ENCODE measurements at regions not wholly inside any gene's neighbourhood (a gene's known extent, or its start where the extent isn't known, plus 50 kb on each side); places are given as distances from the start of the nearest gene placed in this dataset.

GRCh38 chr6:131391116-131391515, 181.9 kb upstream of the ARG1 start:
- H3K36me3 ChIP-seq (ENCODE audit: insufficient read depth, low read length), result no peaks in the 10 kb centered on the region
- no peaks in the 10 kb centered on the region for H4K20me1 ChIP-seq (ENCODE audit: insufficient read depth, low read length)
- H3K9me2 ChIP-seq (ENCODE audit: low read depth, low read length), result no peaks in the 10 kb centered on the region
- H3K4me3 ChIP-seq (ENCODE audit: low read depth, low read length, poor library complexity, severe bottlenecking), result no peak overlapping the region
- H3K4me2 ChIP-seq (ENCODE audit: low read length), result no peak overlapping the region
- H3K27me3 ChIP-seq (ENCODE audit: insufficient read depth, low read length), result no peaks in the 10 kb centered on the region
- H2AFZ ChIP-seq (ENCODE audit: low read length), result no peak overlapping the region
- no peak overlapping the region for H3K9ac ChIP-seq (ENCODE audit: low read length)
- no peak overlapping the region for H3K27ac ChIP-seq (ENCODE audit: low read depth, low read length, poor library complexity, severe bottlenecking)
- H3K9me3 ChIP-seq (ENCODE audit: low read length), result no peaks in the 10 kb centered on the region
- TF ChIP-seq EZH2 (IDR thresholded peaks at IDR 0.05; ENCODE audit: borderline replicate concordance, low read length), result no peak
- no peaks in the 10 kb centered on the region for H3K4me1 ChIP-seq (ENCODE audit: insufficient read depth, low read length, severe bottlenecking)
- H3F3A ChIP-seq (ENCODE audit: insufficient read depth, low read length), result no peaks in the 10 kb centered on the region
- no peaks in the 10 kb centered on the region for H3K79me2 ChIP-seq (ENCODE audit: insufficient read depth, low read length)

GRCh38 chr6:131393433-131393832, 179.6 kb upstream of the ARG1 start:
- Histone ChIP-seq H2AFZ (ENCODE audit: low read length) (no peak overlapping the region), H3K27me3 (ENCODE audit: insufficient read depth, low read length) (no peaks in the 10 kb centered on the region), H3K9me2 (ENCODE audit: low read depth, low read length) (no peaks in the 10 kb centered on the region), H3K9ac (ENCODE audit: low read length) (no peak overlapping the region), H3K4me1 (ENCODE audit: insufficient read depth, low read length, severe bottlenecking) (no peaks in the 10 kb centered on the region), H3K27ac (ENCODE audit: low read depth, low read length, poor library complexity, severe bottlenecking) (no peak overlapping the region), H3F3A (ENCODE audit: insufficient read depth, low read length) (no peaks in the 10 kb centered on the region), H3K79me2 (ENCODE audit: insufficient read depth, low read length) (no peaks in the 10 kb centered on the region), H4K20me1 (ENCODE audit: insufficient read depth, low read length) (no peaks in the 10 kb centered on the region), H3K4me2 (ENCODE audit: low read length) (no peak overlapping the region), H3K36me3 (ENCODE audit: insufficient read depth, low read length) (no peaks in the 10 kb centered on the region), H3K4me3 (ENCODE audit: low read depth, low read length, poor library complexity, severe bottlenecking) (no peak overlapping the region), H3K9me3 (ENCODE audit: low read length) (no peaks in the 10 kb centered on the region)
- no peak for TF ChIP-seq EZH2 (IDR thresholded peaks at IDR 0.05; ENCODE audit: borderline replicate concordance, low read length)
- no peak for TF ChIP-seq CTCF (IDR thresholded peaks at IDR 0.05; ENCODE audit: low read length)

- no peak overlapping the region for H2AFZ ChIP-seq (ENCODE audit: low read length)
- no peaks in the 10 kb centered on the region for H4K20me1 ChIP-seq (ENCODE audit: insufficient read depth, low read length)
- no peaks in the 10 kb centered on the region for H3K9me2 ChIP-seq (ENCODE audit: low read depth, low read length)
- H3K4me1 ChIP-seq (ENCODE audit: insufficient read depth, low read length, severe bottlenecking), result no peaks in the 10 kb centered on the region
- TF ChIP-seq CTCF (IDR thresholded peaks at IDR 0.05; ENCODE audit: low read length) (no peak), EZH2 (IDR thresholded peaks at IDR 0.05; ENCODE audit: borderline replicate concordance, low read length) (no peak)
- H3K9ac ChIP-seq (ENCODE audit: low read length), result no peak overlapping the region
- H3K36me3 ChIP-seq (ENCODE audit: insufficient read depth, low read length), result no peaks in the 10 kb centered on the region
- H3K27ac ChIP-seq (ENCODE audit: low read depth, low read length, poor library complexity, severe bottlenecking), result no peak overlapping the region
- H3K27me3 ChIP-seq (ENCODE audit: insufficient read depth, low read length), result no peaks in the 10 kb centered on the region
- H3K79me2 ChIP-seq (ENCODE audit: insufficient read depth, low read length), result no peaks in the 10 kb centered on the region
- no peak overlapping the region for H3K4me3 ChIP-seq (ENCODE audit: low read depth, low read length, poor library complexity, severe bottlenecking)
- no peaks in the 10 kb centered on the region for H3F3A ChIP-seq (ENCODE audit: insufficient read depth, low read length)
- no peaks in the 10 kb centered on the region for H3K9me3 ChIP-seq (ENCODE audit: low read length)
- no peak overlapping the region for H3K4me2 ChIP-seq (ENCODE audit: low read length)
Measured at GRCh38 chr6:131394768-131395432, 178.1 kb upstream of the ARG1 start.

GRCh38 chr6:131398176-131398575, 174.8 kb upstream of the ARG1 start:
- Histone ChIP-seq H3K4me1 (ENCODE audit: insufficient read depth, low read length, severe bottlenecking) (no peaks in the 10 kb centered on the region), H3K4me2 (ENCODE audit: low read length) (no peak overlapping the region), H3K9me3 (ENCODE audit: low read length) (no peaks in the 10 kb centered on the region), H3K79me2 (ENCODE audit: insufficient read depth, low read length) (no peaks in the 10 kb centered on the region), H4K20me1 (ENCODE audit: insufficient read depth, low read length) (no peaks in the 10 kb centered on the region), H3K9me2 (ENCODE audit: low read depth, low read length) (no peaks in the 10 kb centered on the region), H3K4me3 (ENCODE audit: low read depth, low read length, poor library complexity, severe bottlenecking) (no peak overlapping the region), H3F3A (ENCODE audit: insufficient read depth, low read length) (no peaks in the 10 kb centered on the region), H3K27me3 (ENCODE audit: insufficient read depth, low read length) (no peaks in the 10 kb centered on the region), H3K9ac (ENCODE audit: low read length) (no peak overlapping the region), H3K36me3 (ENCODE audit: insufficient read depth, low read length) (no peaks in the 10 kb centered on the region), H3K27ac (ENCODE audit: low read depth, low read length, poor library complexity, severe bottlenecking) (no peak overlapping the region), H2AFZ (ENCODE audit: low read length) (no peak overlapping the region)
- TF ChIP-seq EZH2 (IDR thresholded peaks at IDR 0.05; ENCODE audit: borderline replicate concordance, low read length) (no peak), CTCF (IDR thresholded peaks at IDR 0.05; ENCODE audit: low read length) (no peak)

Measured in OCI-LY1 (cell line).